ENCODE measurements at regions not wholly inside any gene's neighbourhood (a gene's known extent, or its start where the extent isn't known, plus 50 kb on each side); places are given as distances from the start of the nearest gene placed in this dataset.

DNA sequence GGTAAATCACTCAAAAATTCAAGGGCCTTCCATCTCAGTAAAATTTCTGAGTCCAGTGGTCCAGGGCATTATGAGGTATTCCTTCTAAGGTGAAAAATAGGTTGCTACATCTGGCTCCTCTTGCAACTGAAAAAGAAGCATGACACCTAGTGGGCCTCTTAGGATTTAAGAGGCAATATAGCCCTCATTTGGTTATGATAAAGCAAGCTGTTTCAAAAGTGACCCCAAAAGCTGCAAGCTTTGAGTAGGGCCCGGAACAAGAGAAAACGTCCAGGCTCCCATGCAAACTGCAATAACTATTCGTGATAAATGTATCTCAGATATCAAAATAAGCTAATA lies 1910.2 kb upstream of the PRR20A start:
- TF ChIP-seq, protein P1, sequence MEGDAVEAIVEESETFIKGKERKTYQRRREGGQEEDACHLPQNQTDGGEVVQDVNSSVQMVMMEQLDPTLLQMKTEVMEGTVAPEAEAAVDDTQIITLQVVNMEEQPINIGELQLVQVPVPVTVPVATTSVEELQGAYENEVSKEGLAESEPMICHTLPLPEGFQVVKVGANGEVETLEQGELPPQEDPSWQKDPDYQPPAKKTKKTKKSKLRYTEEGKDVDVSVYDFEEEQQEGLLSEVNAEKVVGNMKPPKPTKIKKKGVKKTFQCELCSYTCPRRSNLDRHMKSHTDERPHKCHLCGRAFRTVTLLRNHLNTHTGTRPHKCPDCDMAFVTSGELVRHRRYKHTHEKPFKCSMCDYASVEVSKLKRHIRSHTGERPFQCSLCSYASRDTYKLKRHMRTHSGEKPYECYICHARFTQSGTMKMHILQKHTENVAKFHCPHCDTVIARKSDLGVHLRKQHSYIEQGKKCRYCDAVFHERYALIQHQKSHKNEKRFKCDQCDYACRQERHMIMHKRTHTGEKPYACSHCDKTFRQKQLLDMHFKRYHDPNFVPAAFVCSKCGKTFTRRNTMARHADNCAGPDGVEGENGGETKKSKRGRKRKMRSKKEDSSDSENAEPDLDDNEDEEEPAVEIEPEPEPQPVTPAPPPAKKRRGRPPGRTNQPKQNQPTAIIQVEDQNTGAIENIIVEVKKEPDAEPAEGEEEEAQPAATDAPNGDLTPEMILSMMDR (IDR thresholded peaks at IDR 0.05; ENCODE audit: poor library complexity, severe bottlenecking), result no peak
- TF ChIP-seq RAD21 (conservative IDR thresholded peaks at IDR 0.05) (no peak), POLR2AphosphoS5 (IDR thresholded peaks at IDR 0.05) (no peak), EP300 (conservative IDR thresholded peaks at IDR 0.05; ENCODE audit: poor library complexity, severe bottlenecking) (no peak), EZH2 (IDR thresholded peaks at IDR 0.05; ENCODE audit: borderline replicate concordance, insufficient read depth, low read length, poor library complexity, severe bottlenecking) (no peak), TAF1 (IDR thresholded peaks at IDR 0.05; ENCODE audit: low read depth) (no peak), MXI1 (conservative IDR thresholded peaks at IDR 0.05; ENCODE audit: poor library complexity, severe bottlenecking) (no peak)
- TF ChIP-seq, protein P2, sequence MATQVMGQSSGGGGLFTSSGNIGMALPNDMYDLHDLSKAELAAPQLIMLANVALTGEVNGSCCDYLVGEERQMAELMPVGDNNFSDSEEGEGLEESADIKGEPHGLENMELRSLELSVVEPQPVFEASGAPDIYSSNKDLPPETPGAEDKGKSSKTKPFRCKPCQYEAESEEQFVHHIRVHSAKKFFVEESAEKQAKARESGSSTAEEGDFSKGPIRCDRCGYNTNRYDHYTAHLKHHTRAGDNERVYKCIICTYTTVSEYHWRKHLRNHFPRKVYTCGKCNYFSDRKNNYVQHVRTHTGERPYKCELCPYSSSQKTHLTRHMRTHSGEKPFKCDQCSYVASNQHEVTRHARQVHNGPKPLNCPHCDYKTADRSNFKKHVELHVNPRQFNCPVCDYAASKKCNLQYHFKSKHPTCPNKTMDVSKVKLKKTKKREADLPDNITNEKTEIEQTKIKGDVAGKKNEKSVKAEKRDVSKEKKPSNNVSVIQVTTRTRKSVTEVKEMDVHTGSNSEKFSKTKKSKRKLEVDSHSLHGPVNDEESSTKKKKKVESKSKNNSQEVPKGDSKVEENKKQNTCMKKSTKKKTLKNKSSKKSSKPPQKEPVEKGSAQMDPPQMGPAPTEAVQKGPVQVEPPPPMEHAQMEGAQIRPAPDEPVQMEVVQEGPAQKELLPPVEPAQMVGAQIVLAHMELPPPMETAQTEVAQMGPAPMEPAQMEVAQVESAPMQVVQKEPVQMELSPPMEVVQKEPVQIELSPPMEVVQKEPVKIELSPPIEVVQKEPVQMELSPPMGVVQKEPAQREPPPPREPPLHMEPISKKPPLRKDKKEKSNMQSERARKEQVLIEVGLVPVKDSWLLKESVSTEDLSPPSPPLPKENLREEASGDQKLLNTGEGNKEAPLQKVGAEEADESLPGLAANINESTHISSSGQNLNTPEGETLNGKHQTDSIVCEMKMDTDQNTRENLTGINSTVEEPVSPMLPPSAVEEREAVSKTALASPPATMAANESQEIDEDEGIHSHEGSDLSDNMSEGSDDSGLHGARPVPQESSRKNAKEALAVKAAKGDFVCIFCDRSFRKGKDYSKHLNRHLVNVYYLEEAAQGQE (IDR thresholded peaks at IDR 0.05; ENCODE audit: borderline replicate concordance), result no peak
